ENCODE measurements at regions not wholly inside any gene's neighbourhood (a gene's known extent, or its start where the extent isn't known, plus 50 kb on each side); places are given as distances from the start of the nearest gene placed in this dataset.
"Not testable (repeated sequence)": the region's sequence is repeated elsewhere in the genome, so short reads cannot be mapped to it uniquely, and the experiment has no call there.

GRCh38 chr13:107669391-107669993 lies 545.8 kb downstream of the LIG4 start:
- no peak for DNase-seq (ENCODE audit: low spot score)

GRCh38 chr13:107665926-107666458 lies 549.3 kb downstream of the LIG4 start:
- DNase-seq (ENCODE audit: low spot score) = no peak

- DNase-seq (ENCODE audit: low spot score) = peak; percentile 21
Measured at GRCh38 chr13:107650081-107650701, 565.1 kb downstream of the LIG4 start.

DNA sequence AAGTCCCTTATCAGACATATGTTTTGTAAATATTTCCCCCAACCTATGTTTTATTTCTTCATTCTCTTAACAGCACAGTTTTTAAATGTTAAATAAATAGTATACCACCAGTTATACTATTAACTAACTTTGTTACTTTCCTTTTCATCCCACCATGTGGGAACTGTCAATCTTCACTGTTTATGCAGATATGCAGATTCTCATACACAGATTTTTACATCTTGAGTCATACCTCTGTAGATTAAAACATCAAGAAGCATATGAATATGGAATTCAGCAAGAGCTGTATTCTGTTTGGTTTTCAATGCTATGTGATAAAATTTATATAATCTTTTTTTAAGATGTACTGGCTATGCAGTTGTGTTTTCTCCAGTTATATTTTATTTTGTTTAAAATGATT lies 566.3 kb downstream of the LIG4 start:
- no peak for DNase-seq (ENCODE audit: low spot score)

DNA sequence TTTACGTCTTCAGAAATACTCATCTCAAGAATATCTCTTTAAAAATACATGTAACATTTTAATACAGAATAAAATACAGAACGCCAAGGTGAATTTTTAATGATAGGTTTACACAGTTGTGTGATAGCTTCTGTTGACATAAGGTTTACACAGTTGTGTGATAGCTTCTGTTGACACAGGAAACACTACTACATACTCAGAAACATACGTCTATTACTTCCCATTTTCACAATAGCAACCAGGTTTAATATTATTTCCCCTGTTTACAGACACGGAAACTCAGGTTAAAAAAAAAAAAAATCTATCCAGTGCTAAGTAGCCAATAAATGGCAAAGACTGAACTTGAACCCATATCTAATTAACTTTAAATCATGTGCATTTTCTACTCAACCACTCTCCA lies 571.2 kb downstream of the LIG4 start:
- DNase-seq (ENCODE audit: low spot score) = no peak

DNA sequence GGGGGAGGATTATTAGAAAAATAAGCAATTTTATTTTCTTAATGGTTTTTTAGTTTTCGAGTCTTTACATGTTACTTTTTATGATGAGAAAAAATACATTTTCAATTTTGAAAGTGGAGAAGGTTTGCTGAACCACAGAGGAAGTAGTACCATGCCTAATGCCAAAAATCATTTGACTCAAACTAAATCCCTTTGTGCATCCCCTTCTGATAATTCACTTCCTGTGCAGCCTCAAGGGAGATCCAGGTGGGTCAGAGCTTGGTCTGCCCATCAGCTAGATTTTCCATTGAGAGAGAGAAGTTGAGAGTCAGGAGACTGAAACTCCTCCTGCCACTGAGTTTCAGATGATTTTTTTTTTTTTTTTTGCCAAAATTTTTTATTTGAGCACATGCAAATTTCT lies 571.7 kb downstream of the LIG4 start:
- DNase-seq (ENCODE audit: low spot score) = no peak

- DNase-seq (ENCODE audit: low spot score) = no peak
Measured at GRCh38 chr13:107642831-107643230, 572.5 kb downstream of the LIG4 start.

GRCh38 chr13:107641574-107641973 lies 573.8 kb downstream of the LIG4 start:
- DNase-seq (ENCODE audit: low spot score) = no peak

DNA sequence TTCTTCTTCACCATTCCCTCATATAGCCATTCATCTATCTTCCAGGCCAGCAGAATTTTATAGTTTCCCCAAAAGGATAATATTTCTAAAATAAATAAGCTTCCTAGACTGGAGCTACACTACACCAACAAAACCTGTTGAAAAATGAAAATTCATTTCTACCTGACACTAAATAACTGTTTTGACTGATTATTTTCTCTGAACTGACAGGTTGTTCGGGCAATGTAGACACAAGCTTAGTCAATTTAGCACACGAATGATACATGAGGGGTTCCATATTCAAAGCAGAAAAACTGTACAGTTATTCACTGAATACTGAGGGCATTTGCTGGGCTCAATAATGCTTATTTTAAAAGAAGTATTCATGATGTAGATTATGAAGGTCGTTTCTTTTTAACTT lies 589.7 kb downstream of the LIG4 start:
- no peak for DNase-seq (ENCODE audit: low spot score)

- DNase-seq (ENCODE audit: low spot score) = no peak
Measured at GRCh38 chr13:107617527-107617926, 597.8 kb downstream of the LIG4 start.

GRCh38 chr13:107612376-107612775 lies 603.0 kb downstream of the LIG4 start:
- no peak for DNase-seq (ENCODE audit: low spot score)

- DNase-seq (ENCODE audit: low spot score) = no peak
Measured at GRCh38 chr13:107608736-107609135, 606.6 kb downstream of the LIG4 start.

GRCh38 chr13:107600971-107601370 lies 614.4 kb downstream of the LIG4 start:
- DNase-seq (ENCODE audit: low spot score) = no peak

DNA sequence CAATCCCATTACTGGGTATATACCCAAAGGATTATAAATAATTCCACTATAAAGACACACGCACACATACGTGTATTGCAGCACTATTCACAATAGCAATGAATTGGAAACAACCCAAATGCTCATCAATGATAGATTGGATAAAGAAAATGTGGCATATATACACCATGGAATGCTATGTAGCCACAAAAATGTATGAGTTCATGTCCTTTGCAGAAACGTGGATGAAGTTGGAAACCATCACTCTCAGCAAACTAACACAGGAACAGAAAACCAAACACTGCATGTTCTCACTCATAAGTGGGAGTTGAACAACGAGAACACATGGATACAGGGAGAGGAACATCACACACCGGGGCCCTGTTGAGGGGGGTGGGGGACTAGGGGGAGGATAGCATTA lies 619.0 kb downstream of the LIG4 start:
- not testable (repeated sequence) for DNase-seq (ENCODE audit: low spot score)

- no peak for DNase-seq (ENCODE audit: low spot score)
Measured at GRCh38 chr13:107590556-107590955, 624.8 kb downstream of the LIG4 start.

DNA sequence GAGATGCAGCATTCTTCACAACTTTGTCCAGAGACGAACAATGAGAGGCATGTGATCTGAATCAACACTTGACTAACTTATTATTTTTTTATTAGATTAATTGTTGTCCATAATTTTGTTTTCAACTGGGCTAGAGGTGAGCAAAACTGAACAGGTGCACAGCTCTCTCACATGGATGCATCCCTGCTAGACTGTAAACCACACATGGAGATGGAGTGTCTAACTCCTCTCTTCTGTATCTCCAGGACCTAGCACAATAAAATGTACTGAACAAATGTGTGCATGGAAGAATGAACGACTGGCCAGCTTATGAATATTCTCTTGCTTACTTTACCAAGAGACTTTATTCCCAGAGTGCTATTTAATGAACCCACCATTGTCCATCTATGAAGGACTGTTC lies 627.7 kb downstream of the LIG4 start:
- DNase-seq (ENCODE audit: low spot score) = no peak

GRCh38 chr13:107586216-107586615 lies 629.1 kb downstream of the LIG4 start:
- DNase-seq (ENCODE audit: low spot score) = no peak

- DNase-seq (ENCODE audit: low spot score) = no peak
Measured at GRCh38 chr13:107585469-107586180, 629.7 kb downstream of the LIG4 start.

DNA sequence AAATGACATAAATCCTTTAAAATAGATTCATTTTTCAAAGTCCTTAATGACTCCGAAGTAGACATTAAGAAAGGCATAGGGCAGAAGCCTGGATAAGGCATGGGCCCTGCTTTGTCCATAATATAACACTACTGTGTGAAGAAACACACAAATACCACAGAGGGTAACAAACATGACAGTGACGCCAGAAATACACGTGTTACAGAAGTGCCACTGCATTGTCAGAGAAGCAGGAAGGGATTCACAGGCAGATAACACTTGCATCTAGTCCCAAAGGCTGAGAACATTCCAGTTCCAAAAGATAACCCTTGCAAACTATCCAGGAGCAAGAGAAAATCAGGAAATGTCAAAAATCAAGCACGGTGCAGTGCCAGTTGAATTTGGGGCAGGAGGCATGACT lies 633.2 kb downstream of the LIG4 start:
- DNase-seq (ENCODE audit: low spot score) = no peak

DNA sequence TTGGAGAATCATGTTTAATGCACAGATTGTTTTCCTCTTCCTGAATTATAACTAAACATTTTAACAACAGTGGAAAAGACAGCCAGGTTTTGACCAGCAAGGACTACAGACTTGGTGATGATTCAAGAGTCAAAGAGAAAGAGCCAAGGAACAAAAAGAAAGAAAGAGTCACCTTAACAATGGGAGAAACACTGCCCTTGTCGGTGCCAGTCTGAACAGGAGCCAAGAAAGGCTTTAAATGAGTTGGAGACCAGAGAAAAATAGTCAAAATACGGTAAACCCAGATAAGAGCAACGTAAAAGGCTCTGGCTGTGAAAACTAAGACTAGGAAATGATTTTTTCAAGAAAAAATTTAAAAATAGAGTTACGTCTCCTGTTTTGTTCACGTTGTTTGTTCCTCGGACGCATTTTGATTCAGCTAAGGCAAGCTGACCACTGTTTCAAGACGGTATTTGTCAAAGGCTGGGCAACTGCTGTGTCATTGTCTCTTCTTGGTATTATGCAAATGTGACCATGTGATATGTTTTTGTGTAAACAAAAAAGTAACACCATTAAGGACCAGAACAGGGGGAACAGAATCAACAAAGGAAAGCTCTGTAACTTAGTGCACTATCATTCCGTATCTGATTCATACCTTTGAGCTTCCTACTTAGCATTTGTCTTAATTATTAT lies 634.5 kb downstream of the LIG4 start:
- no peak for DNase-seq (ENCODE audit: low spot score)

DNA sequence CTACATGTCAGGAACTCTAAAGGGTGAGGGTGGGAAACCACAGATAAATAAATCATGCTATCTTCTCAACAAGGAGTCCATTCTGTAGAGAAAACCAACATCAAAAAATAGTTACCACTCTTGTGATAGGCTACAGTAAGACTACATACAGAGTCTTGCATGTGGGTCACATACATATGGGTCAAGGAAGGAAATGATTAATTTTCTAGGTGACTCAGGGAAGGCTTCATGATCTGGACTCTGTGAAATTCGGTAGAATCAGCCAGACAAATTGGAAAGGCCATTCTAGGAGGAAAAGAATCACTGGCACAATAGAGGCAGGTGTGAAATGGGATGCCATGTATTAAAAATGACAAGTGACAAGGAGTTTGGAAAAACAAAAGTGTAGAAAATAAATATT lies 638.9 kb downstream of the LIG4 start:
- DNase-seq (ENCODE audit: low spot score) = no peak

DNA sequence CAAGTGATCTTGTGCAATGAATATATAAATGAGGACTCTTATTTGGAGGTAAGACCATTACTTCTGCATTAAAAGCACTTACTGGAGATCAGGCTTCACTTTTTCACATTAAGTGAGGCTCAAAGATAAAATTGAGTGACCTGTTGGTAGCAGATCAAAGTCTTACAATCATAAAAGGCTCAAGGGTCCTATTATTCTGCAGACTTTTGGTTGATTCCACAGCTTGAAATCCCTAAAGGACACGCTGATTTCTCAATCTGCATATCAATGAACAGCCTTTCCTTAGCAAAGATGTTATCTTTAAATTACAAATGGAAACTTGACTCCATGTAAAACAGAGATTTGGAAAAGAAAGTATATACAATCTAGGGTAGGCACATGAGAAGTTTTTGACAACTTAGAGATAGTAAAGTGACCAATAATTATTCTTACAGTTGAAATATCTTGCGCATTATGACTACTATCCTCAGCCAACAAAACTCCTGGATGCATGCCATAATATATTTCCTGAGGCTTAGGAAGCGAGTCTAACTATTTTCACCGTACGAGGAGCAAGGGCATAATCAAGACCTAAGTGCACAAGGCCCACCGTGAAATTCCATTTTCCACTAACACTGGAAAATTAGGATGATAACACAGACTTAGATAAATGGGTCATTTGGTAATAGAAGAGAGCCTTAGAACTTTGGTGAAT lies 640.7 kb downstream of the LIG4 start:
- DNase-seq (ENCODE audit: low spot score) = no peak

Measured in globus pallidus (tissue), 1 donor.